Liver (tissue), 8 donors: ENCODE measurements at regions not wholly inside any gene's neighbourhood (a gene's known extent, or its start where the extent isn't known, plus 50 kb on each side); places are given as distances from the start of the nearest gene placed in this dataset.
A peak's percentile ranks its signal among the peaks of the same experiment; 100 is the strongest.

ENCODE experiments used
- DNase-seq: peaks from one replicate; pipeline ENCODE4 v3.0.0-alpha.2; 2017; ENCODE audit warnings: low spot score
- H3K27ac ChIP-seq, 2 donors: one replicate each; pipeline ENCODE4 v1.7.0; 2013; ENCODE audit warnings: inconsistent platforms in 2 of 2, low read length in 2 of 2, control low read depth in 1 of 2, low read depth in 1 of 2, mild to moderate bottlenecking in 1 of 2
- H3K27me3 ChIP-seq, 4 donors: one replicate each; pipeline versions ENCODE4 v1.6.1 to v1.7.0; 2013; ENCODE audit warnings: low read length in 3 of 4, inconsistent platforms in 1 of 4, mild to moderate bottlenecking in 1 of 4, moderate library complexity in 1 of 4; ENCODE audit not compliant: control insufficient read depth in 4 of 4, insufficient read depth in 4 of 4
- H3K36me3 ChIP-seq, 4 donors: one replicate each; pipeline versions ENCODE4 v1.6.1 to v1.7.0; 2013; ENCODE audit warnings: low read length in 3 of 4, mild to moderate bottlenecking in 3 of 4, low read depth in 1 of 4, moderate library complexity in 1 of 4; ENCODE audit not compliant: control insufficient read depth in 4 of 4, insufficient read depth in 3 of 4
- H3K4me1 ChIP-seq, 4 donors: one replicate each; pipeline versions ENCODE4 v1.6.1 to v1.7.0; 2013; ENCODE audit warnings: low read length in 3 of 4, mild to moderate bottlenecking in 3 of 4, moderate library complexity in 1 of 4; ENCODE audit not compliant: control insufficient read depth in 4 of 4, insufficient read depth in 4 of 4
- H3K4me3 ChIP-seq, 3 donors: one replicate each; pipeline versions ENCODE4 v1.6.1 to v1.7.0; 2013; ENCODE audit warnings: low read length in 3 of 3, control low read depth in 1 of 3, low read depth in 1 of 3, mild to moderate bottlenecking in 1 of 3
- H3K9ac ChIP-seq, 2 donors: one replicate each; pipeline ENCODE4 v1.7.0; 2013; ENCODE audit warnings: low read length in 2 of 2, mild to moderate bottlenecking in 2 of 2, moderate library complexity in 2 of 2, control low read depth in 1 of 2, low read depth in 1 of 2
- H3K9me3 ChIP-seq, 4 donors: one replicate each; pipeline versions ENCODE4 v1.6.1 to v1.7.0; 2013; ENCODE audit warnings: low read length in 3 of 4; ENCODE audit not compliant: control insufficient read depth in 4 of 4
- CTCF ChIP-seq: fragments of 150-350 bp; IDR thresholded peaks from 2 replicates; pipeline ENCODE4 v1.5.1; 2017; ENCODE audit warnings: improper control_type of control experiment, low read depth, low read length; ENCODE audit not compliant: missing input control
- EGR1 ChIP-seq, 2 donors: IDR thresholded peaks; 2 replicates each; pipeline ENCODE4 v1.6.1; 2016 to 2018; ENCODE audit warnings: antibody characterized with exemption in 2 of 2, low read depth in 2 of 2
- FOXA1 ChIP-seq: IDR thresholded peaks from 2 replicates; pipeline ENCODE4 v1.6.1; 2016; ENCODE audit warnings: antibody characterized with exemption
- FOXA2 ChIP-seq: IDR thresholded peaks from 2 replicates; pipeline ENCODE4 v1.6.1; 2016; ENCODE audit warnings: antibody characterized with exemption
- GABPA ChIP-seq, 2 donors: IDR thresholded peaks in 1 of 2; conservative IDR thresholded peaks in 1 of 2; 2 replicates each; pipeline ENCODE4 v1.6.1; 2016; ENCODE audit warnings: antibody characterized with exemption in 2 of 2, mild to moderate bottlenecking in 1 of 2, moderate library complexity in 1 of 2
- HNF4A ChIP-seq, 2 donors: conservative IDR thresholded peaks; 2 replicates each; pipeline ENCODE4 v1.6.1; 2016; ENCODE audit warnings: antibody characterized with exemption in 2 of 2, mild to moderate bottlenecking in 2 of 2
- HNF4G ChIP-seq: IDR thresholded peaks from 2 replicates; pipeline ENCODE4 v1.6.1; 2016; ENCODE audit warnings: antibody characterized with exemption
- JUND ChIP-seq, 2 donors: IDR thresholded peaks; 2 replicates each; pipeline ENCODE4 v1.6.1; 2016; ENCODE audit warnings: antibody characterized with exemption in 2 of 2
- NR2F2 ChIP-seq: IDR thresholded peaks from 2 replicates; pipeline ENCODE4 v1.6.1; 2016; ENCODE audit warnings: antibody characterized with exemption
- RAD21 ChIP-seq, 2 donors: IDR thresholded peaks; 2 replicates each; pipeline ENCODE4 v1.6.1; 2016; ENCODE audit warnings: antibody characterized with exemption in 2 of 2, mild to moderate bottlenecking in 2 of 2
- REST ChIP-seq: IDR thresholded peaks from 2 replicates; pipeline ENCODE4 v1.6.1; 2016; ENCODE audit warnings: antibody characterized with exemption, mild to moderate bottlenecking
- RXRA ChIP-seq, 2 donors: IDR thresholded peaks; 2 replicates each; pipeline ENCODE4 v1.6.1; 2017 to 2018; ENCODE audit warnings: antibody characterized with exemption in 2 of 2, mild to moderate bottlenecking in 1 of 2
- SP1 ChIP-seq: IDR thresholded peaks from 2 replicates; pipeline ENCODE4 v1.6.1; 2018; ENCODE audit warnings: antibody characterized with exemption, mild to moderate bottlenecking
- TAF1 ChIP-seq: conservative IDR thresholded peaks from 2 replicates; pipeline ENCODE4 v1.6.1; 2016; ENCODE audit warnings: antibody characterized with exemption, mild to moderate bottlenecking
- YY1 ChIP-seq: IDR thresholded peaks from 2 replicates; pipeline ENCODE4 v1.6.1; 2016; ENCODE audit warnings: antibody characterized with exemption, mild to moderate bottlenecking
- WGBS: extraction: QIAGEN DNeasy Blood & Tissue Kit; methylation state at CpG from one replicate; pipeline ENCODE4 v1.1.7; 2013; 5-methylcytosine and 5-hydroxymethylcytosine counted together
- TF ChIP-seq, protein P1 (sequence below): IDR thresholded peaks from 2 replicates; pipeline ENCODE4 v1.6.1; 2016; ENCODE audit warnings: antibody characterized with exemption
- TF ChIP-seq, protein P2 (sequence below): IDR thresholded peaks from 2 replicates; pipeline ENCODE4 v1.6.1; 2016; ENCODE audit warnings: antibody characterized with exemption
- TF ChIP-seq, protein P3 (sequence below): IDR thresholded peaks from 2 replicates; pipeline ENCODE4 v1.6.1; 2016; ENCODE audit warnings: antibody characterized with exemption
- donor health status: healthy.
- donor health status: healthy.
- donor health status: healthy.
- donor health status: healthy.
- donor health status: healthy.

DNA sequence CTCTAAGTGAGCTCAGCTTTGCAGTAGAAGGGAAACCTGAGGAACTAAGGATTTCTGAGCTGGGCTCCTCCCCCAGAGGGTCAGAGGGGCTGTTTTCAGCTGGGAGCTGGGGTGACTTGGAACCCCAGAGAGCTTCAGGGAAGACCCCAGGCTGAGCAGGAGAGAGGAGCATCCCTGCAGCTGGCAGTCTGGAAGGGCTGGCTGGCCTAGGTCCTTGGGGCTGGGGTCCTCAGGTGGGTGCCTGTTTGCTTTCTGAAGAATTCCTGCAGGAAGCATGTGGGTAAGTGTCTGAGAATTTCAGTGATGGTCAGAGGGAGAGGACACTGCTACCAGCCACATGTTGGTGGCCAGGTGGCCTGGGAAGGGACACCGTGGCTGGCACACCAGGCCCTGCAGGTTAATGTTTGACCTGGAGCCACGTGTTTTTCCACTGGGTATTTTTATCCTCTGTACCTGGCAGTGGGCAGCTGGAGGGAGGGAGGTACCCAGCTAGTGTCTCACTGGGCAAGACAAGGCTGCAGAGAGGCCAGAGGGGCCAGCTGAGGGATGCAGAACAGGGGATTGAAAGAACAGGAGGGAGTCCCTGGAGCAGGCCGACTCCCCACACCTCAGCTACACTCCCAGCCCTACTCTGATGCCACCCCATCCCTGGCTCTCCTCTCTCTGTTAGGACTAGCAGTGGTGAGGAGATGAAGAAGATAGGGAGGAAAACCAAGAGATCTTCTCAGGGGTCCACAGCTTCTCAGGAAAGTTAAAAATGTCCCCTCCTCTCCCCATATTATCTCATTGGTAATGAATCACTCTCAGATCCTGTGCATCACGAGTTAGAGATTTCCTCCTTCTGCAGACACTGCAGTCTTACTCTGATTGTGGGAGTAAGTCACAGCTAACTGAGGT, 143.6 kb downstream of the VEGFA start (continued):
- no peak for TF ChIP-seq CTCF
- TF ChIP-seq HNF4A (conservative IDR thresholded peaks at IDR 0.05): peak; percentile 61 to 82
- peak; percentile 72 for TF ChIP-seq SP1
- TF ChIP-seq TAF1: peak; percentile 43
- TF ChIP-seq NR2F2: no peak
- TF ChIP-seq GABPA (IDR thresholded peaks at IDR 0.05 in 1 of 2, conservative IDR thresholded peaks at IDR 0.05 in 1 of 2): no peak
- no peak for TF ChIP-seq FOXA1
- peak; percentile 14 to 62 for TF ChIP-seq EGR1 (IDR thresholded peaks at IDR 0.05; ENCODE audit: low read depth in 2 of 2)
- TF ChIP-seq, protein P1, sequence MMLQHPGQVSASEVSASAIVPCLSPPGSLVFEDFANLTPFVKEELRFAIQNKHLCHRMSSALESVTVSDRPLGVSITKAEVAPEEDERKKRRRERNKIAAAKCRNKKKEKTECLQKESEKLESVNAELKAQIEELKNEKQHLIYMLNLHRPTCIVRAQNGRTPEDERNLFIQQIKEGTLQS: no peak

DNA sequence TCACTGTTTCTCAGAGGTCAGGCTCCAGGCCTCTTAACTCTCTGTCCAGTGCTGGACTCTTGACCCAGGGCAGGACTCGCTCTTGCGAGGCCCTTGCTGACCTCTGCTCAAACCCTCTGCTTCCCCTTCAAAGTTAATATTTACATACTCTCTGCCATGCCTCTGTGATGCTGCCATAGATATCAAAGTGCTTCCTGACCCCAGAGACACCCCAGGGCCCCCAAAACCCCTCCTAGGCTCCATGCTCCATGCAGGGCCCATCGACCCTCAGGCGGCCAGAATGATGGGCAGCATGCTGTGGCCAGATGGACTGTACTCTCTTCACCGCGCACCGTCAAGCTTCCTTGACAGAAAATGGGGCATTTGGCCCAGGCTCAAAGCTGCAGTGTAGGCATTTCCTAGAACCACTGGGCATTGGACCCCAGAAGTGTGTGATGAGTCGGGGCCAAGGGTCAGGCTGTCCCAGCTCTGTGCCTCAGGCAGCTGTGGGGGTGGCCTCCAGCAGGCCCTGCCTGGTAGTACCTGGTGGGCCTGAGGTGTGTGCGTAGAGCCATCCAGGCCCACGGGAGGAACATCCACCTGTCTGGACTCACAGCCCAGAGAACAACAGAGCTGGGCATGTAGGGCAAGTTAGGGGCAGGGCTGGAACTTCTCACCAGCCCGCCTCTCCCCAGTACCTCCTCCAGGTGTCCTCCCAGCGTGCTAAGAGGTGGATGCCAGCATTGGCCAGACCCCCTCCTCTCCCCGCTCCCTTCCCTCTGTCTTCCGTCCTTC, 142.8 kb downstream of the VEGFA start:
- Histone ChIP-seq H3K4me3 (no peak overlapping the region), H3K27ac (peak overlapping the region; percentile 85 to 92), H3K4me1 (peaks cover 31 to 89% (median 81%) of the 10 kb centered on the region in 4 donors), H3K27me3 (no peaks in the 10 kb centered on the region), H3K9me3 (no peaks in the 10 kb centered on the region), H3K36me3 (no peaks in the 10 kb centered on the region), H3K9ac (peak overlapping the region; percentile 22 to 32)
- no peak for DNase-seq
- WGBS: 37% methylated on average over 14 of the region's 14 CpGs
- peak; percentile 86 for TF ChIP-seq HNF4G
- TF ChIP-seq CTCF: peak; percentile 19
- TF ChIP-seq, protein P1: peak; percentile 13
- TF ChIP-seq, protein P2, sequence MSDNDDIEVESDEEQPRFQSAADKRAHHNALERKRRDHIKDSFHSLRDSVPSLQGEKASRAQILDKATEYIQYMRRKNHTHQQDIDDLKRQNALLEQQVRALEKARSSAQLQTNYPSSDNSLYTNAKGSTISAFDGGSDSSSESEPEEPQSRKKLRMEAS: peak; percentile 46
- peak; percentile 97 for TF ChIP-seq SP1
- no peak for TF ChIP-seq GABPA (IDR thresholded peaks at IDR 0.05 in 1 of 2, conservative IDR thresholded peaks at IDR 0.05 in 1 of 2)
- TF ChIP-seq FOXA2: peak; percentile 4
- TF ChIP-seq FOXA1: no peak
- TF ChIP-seq EGR1 (IDR thresholded peaks at IDR 0.05; ENCODE audit: low read depth in 2 of 2): peak in 1 of 2 donors; percentile 23
- no peak for TF ChIP-seq TAF1
- peak; percentile 60 for TF ChIP-seq YY1
- TF ChIP-seq HNF4A (conservative IDR thresholded peaks at IDR 0.05): peak; percentile 88 to 95
- TF ChIP-seq, protein P3, sequence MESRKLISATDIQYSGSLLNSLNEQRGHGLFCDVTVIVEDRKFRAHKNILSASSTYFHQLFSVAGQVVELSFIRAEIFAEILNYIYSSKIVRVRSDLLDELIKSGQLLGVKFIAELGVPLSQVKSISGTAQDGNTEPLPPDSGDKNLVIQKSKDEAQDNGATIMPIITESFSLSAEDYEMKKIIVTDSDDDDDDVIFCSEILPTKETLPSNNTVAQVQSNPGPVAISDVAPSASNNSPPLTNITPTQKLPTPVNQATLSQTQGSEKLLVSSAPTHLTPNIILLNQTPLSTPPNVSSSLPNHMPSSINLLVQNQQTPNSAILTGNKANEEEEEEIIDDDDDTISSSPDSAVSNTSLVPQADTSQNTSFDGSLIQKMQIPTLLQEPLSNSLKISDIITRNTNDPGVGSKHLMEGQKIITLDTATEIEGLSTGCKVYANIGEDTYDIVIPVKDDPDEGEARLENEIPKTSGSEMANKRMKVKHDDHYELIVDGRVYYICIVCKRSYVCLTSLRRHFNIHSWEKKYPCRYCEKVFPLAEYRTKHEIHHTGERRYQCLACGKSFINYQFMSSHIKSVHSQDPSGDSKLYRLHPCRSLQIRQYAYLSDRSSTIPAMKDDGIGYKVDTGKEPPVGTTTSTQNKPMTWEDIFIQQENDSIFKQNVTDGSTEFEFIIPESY: peak; percentile 35
- TF ChIP-seq NR2F2: peak; percentile 66
- TF ChIP-seq RAD21 (IDR thresholded peaks at IDR 0.05): peak in 1 of 2 donors; percentile 35
- TF ChIP-seq RXRA (IDR thresholded peaks at IDR 0.05): peak; percentile 91 to 92
- peak; percentile 38 for TF ChIP-seq REST
- peak; percentile 61 to 77 for TF ChIP-seq JUND (IDR thresholded peaks at IDR 0.05)
